ENCODE measurements at regions not wholly inside any gene's neighbourhood (a gene's known extent, or its start where the extent isn't known, plus 50 kb on each side); places are given as distances from the start of the nearest gene placed in this dataset.
A peak's percentile ranks its signal among the peaks of the same experiment; 100 is the strongest.
"Not testable (repeated sequence)": the region's sequence is repeated elsewhere in the genome, so short reads cannot be mapped to it uniquely, and the experiment has no call there.

- no peak overlapping the region for H3K27ac ChIP-seq
- no peak overlapping the region for H3K4me3 ChIP-seq
Measured at GRCh38 chr13:33405371-33405770, 119.8 kb upstream of the STARD13 start.

- Histone ChIP-seq H3K4me3 (no peak overlapping the region), H3K27ac (no peak overlapping the region)
Measured at GRCh38 chr13:33409673-33410510, 124.3 kb upstream of the STARD13 start.

GRCh38 chr13:33410619-33411018 lies 125.1 kb upstream of the STARD13 start:
- Histone ChIP-seq H3K27ac (no peak overlapping the region), H3K4me3 (no peak overlapping the region)

GRCh38 chr13:33411312-33411711 lies 125.8 kb upstream of the STARD13 start:
- no peak overlapping the region for H3K4me3 ChIP-seq
- no peak overlapping the region for H3K27ac ChIP-seq

- Histone ChIP-seq H3K27ac (no peak overlapping the region), H3K4me3 (no peak overlapping the region)
Measured at GRCh38 chr13:33415822-33416221, 130.3 kb upstream of the STARD13 start.

DNA sequence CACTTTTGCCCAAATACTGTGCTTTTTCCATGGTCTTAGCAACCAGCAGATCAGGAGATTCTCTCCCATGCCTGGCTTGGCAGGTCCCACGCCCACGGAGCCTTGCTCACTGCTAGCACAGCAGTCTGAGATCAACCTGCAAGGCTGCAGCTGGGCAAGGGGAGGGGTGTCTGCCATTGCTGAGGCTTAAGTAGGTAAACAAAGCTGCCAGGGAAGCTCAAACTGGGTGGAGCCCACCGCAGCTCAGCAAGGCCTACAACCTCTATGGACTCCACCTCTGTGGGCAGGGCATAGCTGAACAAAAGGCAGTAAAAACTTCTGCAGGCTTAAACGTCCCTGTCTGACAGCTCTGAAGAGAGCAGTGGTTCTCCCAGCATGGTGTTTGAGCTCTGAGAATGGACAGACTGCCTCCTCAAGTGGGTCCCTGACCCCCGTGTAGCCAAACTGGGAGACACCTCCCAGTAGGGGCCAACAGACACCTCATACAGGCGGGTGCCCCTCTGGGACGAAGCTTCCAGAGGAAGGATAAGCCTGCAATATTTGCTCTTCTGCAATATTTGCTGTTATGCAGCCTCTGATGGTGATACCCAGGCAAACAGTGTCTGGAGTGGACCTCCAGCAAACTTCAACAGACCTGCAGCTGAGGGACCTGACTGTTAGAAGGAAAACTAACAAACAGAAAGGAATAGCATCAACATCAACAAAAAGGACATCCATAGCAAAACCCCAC lies 132.8 kb upstream of the STARD13 start:
- not testable (repeated sequence) for H3K4me3 ChIP-seq, H3K27ac ChIP-seq

DNA sequence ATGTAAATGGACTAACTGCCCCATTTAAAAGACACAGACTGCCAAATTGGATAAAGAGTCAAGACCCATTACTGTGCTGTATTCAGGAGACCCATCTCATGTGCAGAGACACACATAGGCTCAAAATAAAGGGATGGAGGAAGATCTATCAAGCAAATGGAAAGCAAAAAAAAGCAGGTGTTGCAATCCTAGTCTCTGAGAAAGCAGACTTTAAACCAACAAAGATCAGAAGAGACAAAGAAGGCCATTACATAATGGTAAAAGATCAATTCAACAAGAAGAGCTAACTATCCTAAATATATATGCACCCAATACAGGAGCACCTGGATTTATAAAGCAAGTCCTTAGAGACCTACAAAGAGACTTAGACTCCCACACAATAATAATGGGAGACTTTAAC lies 134.6 kb upstream of the STARD13 start:
- H3K27ac ChIP-seq, H3K4me3 ChIP-seq: not testable (repeated sequence)

DNA sequence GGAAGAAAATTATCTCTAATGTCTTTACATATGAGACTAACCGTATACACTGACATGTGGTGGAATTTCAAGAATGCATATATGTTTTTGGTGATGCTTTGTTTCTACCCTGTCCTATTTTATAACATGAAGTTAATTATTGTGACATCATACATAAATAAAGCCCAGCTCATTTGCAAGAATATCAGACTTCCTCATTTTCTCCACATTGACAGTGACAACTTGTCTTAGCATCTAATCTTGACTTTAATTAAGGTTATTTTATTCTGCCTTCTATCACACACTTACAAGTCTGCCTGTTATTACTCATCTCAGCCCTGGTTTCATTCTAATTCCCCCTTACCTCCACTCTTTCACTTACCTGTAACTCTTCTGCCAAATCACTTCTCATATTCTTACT lies 140.6 kb upstream of the STARD13 start:
- no peak overlapping the region for H3K4me3 ChIP-seq

GRCh38 chr13:33433316-33433715 lies 147.8 kb upstream of the STARD13 start:
- Histone ChIP-seq H3K4me3 (no peak overlapping the region), H3K27ac (no peak overlapping the region)

More for the DNA sequence above, 140.6 kb upstream of the STARD13 start:
- no peak overlapping the region for H3K27ac ChIP-seq

- Histone ChIP-seq H3K27ac (no peak overlapping the region), H3K4me3 (no peak overlapping the region)
Measured at GRCh38 chr13:33434676-33435075, 149.1 kb upstream of the STARD13 start.

DNA sequence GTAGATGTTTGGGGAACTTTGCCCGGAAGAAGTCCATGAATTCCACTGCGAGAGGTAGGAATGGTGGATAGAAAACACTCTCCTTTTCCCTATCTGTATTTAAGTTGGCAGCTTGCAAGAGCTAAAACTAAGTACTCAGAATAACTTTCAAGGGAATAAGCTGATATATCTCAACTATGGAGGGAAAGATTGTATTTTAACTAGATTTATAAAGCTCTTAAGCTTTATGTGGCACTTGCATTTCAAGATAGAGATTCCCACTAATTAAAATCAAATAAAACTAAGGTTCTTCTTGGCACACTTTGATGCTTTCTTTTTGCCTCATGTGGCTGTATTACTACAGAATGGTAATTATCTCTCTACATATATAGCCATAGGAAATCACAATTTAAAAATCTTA lies 149.7 kb upstream of the STARD13 start:
- no peak overlapping the region for H3K4me3 ChIP-seq
- H3K27ac ChIP-seq, result no peak overlapping the region

DNA sequence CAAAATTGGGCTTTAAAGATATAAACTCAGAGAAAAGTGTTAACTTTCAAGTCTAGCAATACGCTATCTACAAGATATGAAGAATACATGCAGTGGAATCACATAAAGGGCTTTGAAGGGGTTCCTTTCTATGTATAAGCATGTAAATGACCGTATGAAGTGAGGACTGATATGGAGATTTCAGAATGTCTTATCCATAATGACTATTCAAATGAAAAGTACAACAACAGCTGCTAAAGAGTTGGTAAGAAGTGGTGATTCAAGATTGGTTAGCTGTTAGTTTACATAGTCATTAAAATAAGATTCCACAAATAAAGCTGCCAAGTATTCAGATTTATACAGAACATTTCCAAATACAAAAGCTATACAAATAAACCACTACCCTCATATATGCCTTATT lies 153.4 kb upstream of the STARD13 start:
- H3K27ac ChIP-seq, result no peak overlapping the region
- H3K4me3 ChIP-seq, result no peak overlapping the region

GRCh38 chr13:33441015-33441414 lies 155.5 kb upstream of the STARD13 start:
- H3K4me3 ChIP-seq, result no peak overlapping the region
- no peak overlapping the region for H3K27ac ChIP-seq

DNA sequence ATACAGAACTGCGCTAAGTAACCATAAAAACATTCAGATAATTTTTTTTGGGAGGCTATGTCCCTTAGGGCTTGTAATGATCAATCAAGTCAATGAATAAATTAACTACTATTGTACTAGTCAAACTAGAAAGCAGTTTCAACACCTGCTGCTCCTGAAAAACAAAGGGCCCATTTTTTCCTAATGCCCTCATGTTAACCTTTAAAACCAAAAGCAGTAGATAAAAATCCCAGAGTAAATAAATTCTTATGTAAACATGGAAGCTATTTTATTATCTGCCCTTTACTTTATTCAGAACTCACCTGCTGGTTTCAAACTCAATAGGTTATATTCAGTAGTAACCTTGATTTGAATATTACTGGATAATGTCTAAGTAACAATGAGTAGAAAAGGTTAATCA lies 159.5 kb upstream of the STARD13 start:
- H3K27ac ChIP-seq, result no peak overlapping the region
- no peak overlapping the region for H3K4me3 ChIP-seq

DNA sequence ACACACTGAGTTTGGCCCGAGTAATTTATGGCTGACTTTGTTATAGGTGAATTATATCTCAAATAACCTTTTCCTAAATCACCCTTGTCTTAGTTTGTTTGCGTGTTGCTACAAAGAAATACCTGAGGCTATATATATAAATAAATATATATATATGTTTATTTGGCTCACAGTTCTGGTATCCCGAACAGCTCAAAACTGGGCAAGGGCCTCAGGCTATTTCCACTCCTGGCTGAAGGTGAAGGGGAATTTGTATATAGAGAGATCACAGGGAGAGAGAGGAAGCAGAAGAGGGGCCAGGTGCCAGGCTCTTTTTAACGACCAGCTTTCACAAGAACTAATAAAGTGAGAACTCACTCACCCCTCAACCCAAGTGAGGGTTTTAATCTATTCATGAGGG lies 159.9 kb upstream of the STARD13 start:
- no peak overlapping the region for H3K27ac ChIP-seq

GRCh38 chr13:33446821-33447725 lies 161.5 kb upstream of the STARD13 start:
- Histone ChIP-seq H3K4me3 (no peak overlapping the region), H3K27ac (peak overlapping the region in 2 of 21 experiments; percentile 14 to 27)

More for the DNA sequence above, 159.9 kb upstream of the STARD13 start:
- no peak overlapping the region for H3K4me3 ChIP-seq

- no peak overlapping the region for H3K27ac ChIP-seq
- no peak overlapping the region for H3K4me3 ChIP-seq
Measured at GRCh38 chr13:33448889-33449288, 163.3 kb upstream of the STARD13 start.

DNA sequence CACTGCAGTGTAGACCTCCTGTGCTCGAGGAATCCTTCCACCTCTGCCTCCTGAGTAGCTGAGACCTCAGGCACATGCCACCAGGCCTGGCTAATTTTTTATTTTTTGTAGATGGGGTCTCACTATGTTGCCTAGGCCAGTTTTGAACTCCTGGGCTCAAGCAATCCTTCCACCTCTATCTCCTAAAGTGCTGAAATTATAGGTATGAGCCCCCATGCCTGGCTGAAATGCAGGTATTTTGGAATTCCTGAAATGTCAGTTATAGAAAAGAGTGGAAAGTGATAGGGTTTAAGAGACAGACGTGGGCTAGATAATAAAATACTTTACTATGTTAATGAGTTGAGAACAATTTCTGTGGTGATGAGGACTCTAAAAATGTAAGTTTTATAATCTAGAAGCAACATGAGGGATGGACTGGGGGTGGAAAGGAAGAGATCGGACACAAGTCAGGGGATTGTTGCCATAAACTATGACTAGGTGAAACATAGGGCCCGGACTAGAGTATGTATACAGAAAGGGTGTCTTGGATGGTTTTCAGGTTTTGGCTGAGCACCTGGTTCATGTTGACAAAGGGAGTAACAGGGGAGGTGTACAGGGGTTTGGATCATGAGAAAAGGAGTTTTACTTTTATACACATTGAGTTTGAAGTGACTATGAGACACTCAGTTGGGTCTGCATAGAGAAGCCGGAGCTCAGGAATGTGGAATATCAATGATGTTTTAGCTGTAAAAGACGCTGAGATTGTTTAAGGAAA lies 165.6 kb upstream of the STARD13 start:
- H3K27ac ChIP-seq, result no peak overlapping the region

DNA sequence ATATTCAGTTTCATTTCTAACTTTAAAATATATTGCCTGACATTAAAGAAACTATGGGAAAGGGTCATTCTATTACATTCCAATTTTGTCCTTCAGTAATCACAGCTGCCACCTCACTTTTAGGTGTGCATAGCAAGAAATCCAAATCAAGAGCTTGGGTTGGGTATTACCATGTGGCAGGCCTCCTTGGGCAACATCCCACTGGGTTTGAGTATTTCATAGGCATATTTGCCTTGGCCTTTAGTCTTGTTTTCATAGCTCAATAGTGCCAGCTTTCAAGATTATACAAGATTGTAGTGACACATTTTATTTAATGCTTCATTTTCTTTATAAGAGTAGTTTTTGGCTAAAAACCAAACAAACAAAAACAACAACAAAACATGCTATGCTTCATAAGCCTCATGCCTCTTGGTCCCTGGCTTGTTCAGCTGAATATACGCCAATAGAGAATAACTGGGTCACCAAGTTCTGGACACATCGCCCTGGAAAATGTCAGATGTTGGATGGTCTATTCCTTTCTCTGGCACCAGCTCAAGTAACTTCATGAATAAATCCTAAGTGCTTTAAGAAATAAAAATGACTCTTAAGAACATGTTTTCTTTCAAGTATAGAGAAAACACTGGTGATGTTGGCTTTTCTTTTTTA lies 167.4 kb upstream of the STARD13 start:
- H3K4me3 ChIP-seq, result no peak overlapping the region
- H3K27ac ChIP-seq, result no peak overlapping the region

More for the DNA sequence above, 165.6 kb upstream of the STARD13 start:
- no peak overlapping the region for H3K4me3 ChIP-seq
